DOHH2 (cell line): ENCODE measurements at regions not wholly inside any gene's neighbourhood (a gene's known extent, or its start where the extent isn't known, plus 50 kb on each side); places are given as distances from the start of the nearest gene placed in this dataset.
A peak's percentile ranks its signal among the peaks of the same experiment; 100 is the strongest.

Experiments
- H3F3A ChIP-seq: fragments of 200-600 bp; sonication (generic), shearing (Covaris generic); 2 replicates; pipeline ENCODE4 v1.6.0; 2016; ENCODE audit warnings: antibody characterized with exemption, mild to moderate bottlenecking; ENCODE audit not compliant: control insufficient read depth, insufficient read depth
- H3K27ac ChIP-seq: fragments of 200-600 bp; sonication (generic); 2 replicates; pipeline ENCODE4 v1.5.1; 2014; ENCODE audit warnings: low read depth, mild to moderate bottlenecking, low read length, moderate library complexity
- H3K27me3 ChIP-seq: fragments of 200-600 bp; sonication (generic); 2 replicates; pipeline ENCODE4 v1.6.1; 2014; ENCODE audit warnings: mild to moderate bottlenecking, low read length, mixed read lengths; ENCODE audit not compliant: control insufficient read depth
- H3K36me3 ChIP-seq: fragments of 200-600 bp; sonication (generic); 2 replicates; pipeline ENCODE4 v1.6.1; 2014; ENCODE audit warnings: mild to moderate bottlenecking, low read length, moderate library complexity, mixed read lengths; ENCODE audit not compliant: control insufficient read depth
- H3K4me1 ChIP-seq: fragments of 200-600 bp; sonication (generic); 2 replicates; pipeline ENCODE4 v1.6.1; 2014; ENCODE audit warnings: mild to moderate bottlenecking, low read length, mixed read lengths; ENCODE audit not compliant: control insufficient read depth
- H3K4me2 ChIP-seq: fragments of 200-600 bp; sonication (generic); 2 replicates; pipeline ENCODE4 v1.6.0; 2014; ENCODE audit warnings: mild to moderate bottlenecking, low read length, moderate library complexity
- H3K4me3 ChIP-seq: fragments of 200-600 bp; sonication (generic); 2 replicates; pipeline ENCODE4 v1.5.1; 2014; ENCODE audit warnings: mild to moderate bottlenecking, low read length, mixed read lengths
- H3K79me2 ChIP-seq: fragments of 200-600 bp; sonication (generic); 2 replicates; pipeline ENCODE4 v1.6.1; 2014; ENCODE audit warnings: mild to moderate bottlenecking, low read length, mixed read lengths; ENCODE audit not compliant: control insufficient read depth
- H3K9me2 ChIP-seq: fragments of 200-600 bp; sonication (generic); replicated peaks from 2 replicates; pipeline ENCODE4 v1.6.1; 2014; ENCODE audit warnings: mild to moderate bottlenecking, low read length, mixed read lengths; ENCODE audit not compliant: control insufficient read depth
- H3K9me3 ChIP-seq: fragments of 200-600 bp; sonication (generic); 2 replicates; pipeline ENCODE4 v1.6.1; 2014; ENCODE audit warnings: antibody characterized with exemption, low read length, mixed read lengths; ENCODE audit not compliant: control insufficient read depth, insufficient read depth
- H4K20me1 ChIP-seq: fragments of 200-600 bp; sonication (generic); 2 replicates; pipeline ENCODE4 v1.6.0; 2014; ENCODE audit warnings: low read depth, mild to moderate bottlenecking, antibody characterized with exemption, low read length, moderate library complexity; ENCODE audit not compliant: control insufficient read depth, insufficient read depth
- EZH2phosphoT487 ChIP-seq: fragments of 200-600 bp; sonication (generic); IDR thresholded peaks from 2 replicates; pipeline ENCODE4 v1.6.1; 2017; ENCODE audit warnings: borderline replicate concordance, mild to moderate bottlenecking, antibody characterized with exemption, low read length, moderate library complexity, mixed read lengths
- TF ChIP-seq, protein P1 (sequence below): fragments of 200-600 bp; sonication (generic); IDR thresholded peaks from one replicate; pipeline ENCODE4 v1.5.1; 2014; ENCODE audit warnings: antibody characterized with exemption, mild to moderate bottlenecking, low read depth, low read length; ENCODE audit not compliant: poor library complexity, severe bottlenecking

DNA sequence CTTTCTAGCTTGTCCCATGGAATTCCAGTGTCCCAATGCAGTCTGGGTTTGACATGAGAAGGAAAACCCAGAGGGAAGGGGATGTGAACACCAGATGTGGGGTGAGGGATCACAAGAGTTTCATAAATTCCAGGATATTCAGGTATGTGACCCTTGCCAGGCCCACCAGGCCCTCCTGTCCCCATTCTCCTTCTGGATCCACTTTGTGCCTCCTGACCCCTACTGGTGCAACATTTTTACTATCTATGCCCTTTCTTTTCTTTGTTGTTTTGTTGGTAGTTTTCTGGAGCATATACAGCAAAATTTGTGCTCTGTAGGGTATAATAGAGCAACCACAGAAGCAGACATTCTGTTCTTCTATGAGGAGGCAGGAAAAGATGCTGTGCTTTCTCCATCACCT, 597.0 kb upstream of the GRAMD2B start:
- TF ChIP-seq EZH2phosphoT487 = no peak
- TF ChIP-seq, protein P1, sequence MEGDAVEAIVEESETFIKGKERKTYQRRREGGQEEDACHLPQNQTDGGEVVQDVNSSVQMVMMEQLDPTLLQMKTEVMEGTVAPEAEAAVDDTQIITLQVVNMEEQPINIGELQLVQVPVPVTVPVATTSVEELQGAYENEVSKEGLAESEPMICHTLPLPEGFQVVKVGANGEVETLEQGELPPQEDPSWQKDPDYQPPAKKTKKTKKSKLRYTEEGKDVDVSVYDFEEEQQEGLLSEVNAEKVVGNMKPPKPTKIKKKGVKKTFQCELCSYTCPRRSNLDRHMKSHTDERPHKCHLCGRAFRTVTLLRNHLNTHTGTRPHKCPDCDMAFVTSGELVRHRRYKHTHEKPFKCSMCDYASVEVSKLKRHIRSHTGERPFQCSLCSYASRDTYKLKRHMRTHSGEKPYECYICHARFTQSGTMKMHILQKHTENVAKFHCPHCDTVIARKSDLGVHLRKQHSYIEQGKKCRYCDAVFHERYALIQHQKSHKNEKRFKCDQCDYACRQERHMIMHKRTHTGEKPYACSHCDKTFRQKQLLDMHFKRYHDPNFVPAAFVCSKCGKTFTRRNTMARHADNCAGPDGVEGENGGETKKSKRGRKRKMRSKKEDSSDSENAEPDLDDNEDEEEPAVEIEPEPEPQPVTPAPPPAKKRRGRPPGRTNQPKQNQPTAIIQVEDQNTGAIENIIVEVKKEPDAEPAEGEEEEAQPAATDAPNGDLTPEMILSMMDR = no peak
- Histone ChIP-seq H3K27me3 (no peaks in the 10 kb centered on the region), H3K4me3 (no peak overlapping the region), H3K9me2 (no peaks in the 10 kb centered on the region), H3F3A (no peaks in the 10 kb centered on the region), H3K4me2 (no peak overlapping the region), H3K79me2 (no peaks in the 10 kb centered on the region), H3K4me1 (peaks cover 11% of the 10 kb centered on the region), H3K36me3 (no peaks in the 10 kb centered on the region), H3K9me3 (peaks cover 2% of the 10 kb centered on the region; the same call in 1 of the 2 replicates), H4K20me1 (no peaks in the 10 kb centered on the region), H3K27ac (no peak overlapping the region)

DNA sequence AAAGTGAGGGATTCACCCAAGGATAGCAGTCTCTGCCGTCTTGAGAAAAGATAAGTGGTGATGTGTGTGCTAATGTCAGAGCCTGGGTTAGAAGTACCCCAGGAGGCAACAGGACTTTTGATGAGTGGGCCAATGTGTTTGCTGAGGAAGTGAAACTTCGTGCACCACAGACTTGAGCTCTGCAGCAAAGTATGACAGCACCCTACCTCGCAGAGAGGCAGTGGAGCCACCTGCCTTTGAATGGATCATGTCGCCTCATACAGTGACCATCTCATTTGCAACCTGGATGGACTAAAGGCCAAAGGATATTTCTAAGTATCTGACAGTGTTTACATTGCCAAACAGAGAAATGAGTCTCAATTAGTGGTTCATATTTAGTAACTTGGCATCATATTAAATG, 593.9 kb upstream of the GRAMD2B start:
- H4K20me1 ChIP-seq = no peaks in the 10 kb centered on the region
- no peaks in the 10 kb centered on the region for H3F3A ChIP-seq
- no peak overlapping the region for H3K4me3 ChIP-seq
- no peaks in the 10 kb centered on the region for H3K27me3 ChIP-seq
- H3K9me2 ChIP-seq = no peaks in the 10 kb centered on the region
- H3K4me2 ChIP-seq = peak overlapping the region; percentile 50
- no peaks in the 10 kb centered on the region for H3K79me2 ChIP-seq
- H3K27ac ChIP-seq = no peak overlapping the region
- H3K36me3 ChIP-seq = no peaks in the 10 kb centered on the region
- TF ChIP-seq EZH2phosphoT487 = no peak
- TF ChIP-seq, protein P1 = peak; percentile 40
- H3K4me1 ChIP-seq = peaks cover 11% of the 10 kb centered on the region
- H3K9me3 ChIP-seq = peaks cover 5% of the 10 kb centered on the region; the same call in 1 of the 2 replicates

DNA sequence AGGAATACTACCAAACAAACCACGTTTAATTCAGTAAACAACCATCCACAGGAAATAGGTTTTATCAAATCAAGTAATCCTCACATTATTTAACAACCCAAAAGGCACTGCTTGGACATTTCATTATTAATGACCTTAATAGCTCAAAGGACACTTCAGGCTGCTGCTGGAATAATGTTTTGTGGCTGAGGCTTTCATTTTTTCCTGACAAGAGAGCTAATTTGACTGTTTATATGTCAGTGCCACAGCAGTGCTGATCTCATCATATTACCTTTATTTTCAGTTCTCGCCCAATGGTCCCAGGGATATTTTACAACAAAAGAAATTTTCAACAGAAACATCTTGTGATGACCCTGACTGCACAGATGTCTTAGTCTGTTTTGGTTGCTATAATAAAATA, 589.8 kb upstream of the GRAMD2B start:
- H3K27me3 ChIP-seq = no peaks in the 10 kb centered on the region
- H3K27ac ChIP-seq = no peak overlapping the region
- H3K79me2 ChIP-seq = no peaks in the 10 kb centered on the region

More for the DNA sequence above, 589.8 kb upstream of the GRAMD2B start:
- H3K4me3 ChIP-seq = no peak overlapping the region
- H3K4me2 ChIP-seq = no peak overlapping the region
- TF ChIP-seq, protein P1 = no peak
- TF ChIP-seq EZH2phosphoT487 = no peak
- peaks cover 5% of the 10 kb centered on the region; the same call in 1 of the 2 replicates for H3K9me3 ChIP-seq
- no peaks in the 10 kb centered on the region for H4K20me1 ChIP-seq
- H3K9me2 ChIP-seq = no peaks in the 10 kb centered on the region
- H3F3A ChIP-seq = no peaks in the 10 kb centered on the region
- H3K4me1 ChIP-seq = peaks cover 11% of the 10 kb centered on the region
- no peaks in the 10 kb centered on the region for H3K36me3 ChIP-seq
